ENCODE measurements at regions not wholly inside any gene's neighbourhood (a gene's known extent, or its start where the extent isn't known, plus 50 kb on each side); places are given as distances from the start of the nearest gene placed in this dataset.

DNA sequence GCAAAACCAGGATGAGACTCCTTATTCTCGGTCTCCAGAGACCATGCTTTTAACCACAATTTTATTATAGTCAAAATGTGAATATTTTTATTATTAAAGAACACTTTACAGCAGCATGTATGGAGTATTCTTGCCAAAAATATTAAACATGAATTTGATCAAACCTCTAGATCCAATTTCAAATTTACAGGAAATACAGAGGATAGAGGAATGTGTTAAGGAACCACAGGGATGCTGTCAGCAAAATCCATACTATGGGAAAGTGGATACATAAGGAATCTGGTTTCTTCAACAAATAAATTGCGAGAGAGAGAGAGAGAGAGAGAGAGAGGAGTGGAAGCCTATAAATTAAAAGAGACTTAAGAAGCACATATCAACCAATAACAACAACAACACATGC lies 348.2 kb upstream of the NUDT12 start:
- Mint-ChIP-seq H3K4me3 (no peak overlapping the region), H3K27ac (no peak overlapping the region), H3K27me3 (ENCODE audit: insufficient read depth) (no peaks in the 10 kb centered on the region), H3K4me1 (peaks cover 2% of the 10 kb centered on the region), H3K36me3 (ENCODE audit: low read depth) (no peaks in the 10 kb centered on the region), H3K9me3 (no peaks in the 10 kb centered on the region)
- H3K9ac ChIP-seq (ENCODE audit: extremely low read depth, low read length, poor library complexity, severe bottlenecking), result no peak overlapping the region
- H3K4me3 ChIP-seq (ENCODE audit: low read length), result no peak overlapping the region
- 78% methylated on average over 1 of the region's 2 CpGs; no CpG with 5 or more reads in 1 of the 2 experiments for WGBS, 2 experiments (ENCODE audit: insufficient coverage in 1 of 2, insufficient read length in 1 of 2)
- TF ChIP-seq CTCF (conservative IDR thresholded peaks at IDR 0.05), result no peak
- H3K27ac ChIP-seq (ENCODE audit: low read depth, low read length), result no peak overlapping the region
- no peaks in the 10 kb centered on the region for H3K9me3 ChIP-seq (ENCODE audit: control insufficient read depth, low read length)
- no peaks in the 10 kb centered on the region for H3K4me1 ChIP-seq (ENCODE audit: control insufficient read depth, insufficient read depth, low read length)
- no peaks in the 10 kb centered on the region for H3K36me3 ChIP-seq (ENCODE audit: control insufficient read depth, insufficient read depth, low read length)
- no peak for DNase-seq
- no peaks in the 10 kb centered on the region for H3K27me3 ChIP-seq (ENCODE audit: control insufficient read depth, insufficient read depth, low read length, poor library complexity, severe bottlenecking)

- TF ChIP-seq CTCF (conservative IDR thresholded peaks at IDR 0.05), result no peak
- Histone ChIP-seq H3K9me3 (ENCODE audit: control insufficient read depth, low read length) (no peaks in the 10 kb centered on the region), H3K36me3 (ENCODE audit: control insufficient read depth, insufficient read depth, low read length) (no peaks in the 10 kb centered on the region), H3K4me3 (ENCODE audit: low read length) (no peak overlapping the region), H3K9ac (ENCODE audit: extremely low read depth, low read length, poor library complexity, severe bottlenecking) (no peak overlapping the region), H3K27me3 (ENCODE audit: control insufficient read depth, insufficient read depth, low read length, poor library complexity, severe bottlenecking) (no peaks in the 10 kb centered on the region), H3K4me1 (ENCODE audit: control insufficient read depth, insufficient read depth, low read length) (no peaks in the 10 kb centered on the region), H3K27ac (ENCODE audit: low read depth, low read length) (no peak overlapping the region)
- no peak overlapping the region for H3K27ac Mint-ChIP-seq
- DNase-seq, result no peak
- no peaks in the 10 kb centered on the region for H3K9me3 Mint-ChIP-seq
- no peaks in the 10 kb centered on the region for H3K36me3 Mint-ChIP-seq (ENCODE audit: low read depth)
- peaks cover 2% of the 10 kb centered on the region for H3K4me1 Mint-ChIP-seq
- no peaks in the 10 kb centered on the region for H3K27me3 Mint-ChIP-seq (ENCODE audit: insufficient read depth)
- 94 to 100% methylated on average over 2 of the region's 2 CpGs for whole genome bisulfite sequencing, 2 experiments (ENCODE audit: insufficient coverage in 1 of 2, insufficient read length in 1 of 2)
- H3K4me3 Mint-ChIP-seq, result no peak overlapping the region
Measured at GRCh38 chr5:103910011-103910410, 347.4 kb upstream of the NUDT12 start.

DNA sequence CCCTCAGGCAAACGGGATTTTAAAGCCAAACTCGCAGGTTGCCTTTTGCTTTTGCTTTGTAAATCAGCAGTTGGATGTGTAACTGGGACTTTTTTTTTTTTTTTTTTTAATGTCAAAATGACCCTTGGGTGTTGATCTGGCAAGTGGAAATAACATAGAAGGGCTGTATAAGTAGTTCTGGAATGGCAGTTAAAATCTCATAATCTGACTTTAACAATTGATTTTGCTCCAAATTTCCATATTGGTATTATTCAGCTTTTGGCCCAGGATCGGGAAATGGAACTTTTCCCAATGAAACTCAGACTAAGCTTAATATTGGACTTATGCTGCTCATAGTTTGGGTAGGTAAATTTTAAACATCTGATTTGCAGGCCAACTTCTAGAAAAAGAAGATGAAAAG lies 346.8 kb upstream of the NUDT12 start:
- Histone ChIP-seq H3K4me1 (ENCODE audit: control insufficient read depth, insufficient read depth, low read length) (no peaks in the 10 kb centered on the region), H3K9me3 (ENCODE audit: control insufficient read depth, low read length) (no peaks in the 10 kb centered on the region), H3K27ac (ENCODE audit: low read depth, low read length) (no peak overlapping the region), H3K9ac (ENCODE audit: extremely low read depth, low read length, poor library complexity, severe bottlenecking) (no peak overlapping the region), H3K4me3 (ENCODE audit: low read length) (no peak overlapping the region), H3K36me3 (ENCODE audit: control insufficient read depth, insufficient read depth, low read length) (no peaks in the 10 kb centered on the region), H3K27me3 (ENCODE audit: control insufficient read depth, insufficient read depth, low read length, poor library complexity, severe bottlenecking) (no peaks in the 10 kb centered on the region)
- Mint-ChIP-seq H3K4me3 (no peak overlapping the region), H3K27ac (no peak overlapping the region), H3K27me3 (ENCODE audit: insufficient read depth) (no peaks in the 10 kb centered on the region), H3K4me1 (peaks cover 2% of the 10 kb centered on the region), H3K9me3 (peaks cover 3% of the 10 kb centered on the region), H3K36me3 (ENCODE audit: low read depth) (peaks cover 2% of the 10 kb centered on the region)
- WGBS, 2 experiments (ENCODE audit: insufficient coverage in 1 of 2, insufficient read length in 1 of 2), result 95% methylated on average over 3 of the region's 3 CpGs; no CpG with 5 or more reads in 1 of the 2 experiments
- TF ChIP-seq CTCF (conservative IDR thresholded peaks at IDR 0.05), result no peak
- no peak for DNase-seq

Data from endodermal cell (in vitro differentiated cells).